Esophagus muscularis mucosa (tissue), 4 donors: ENCODE measurements at regions not wholly inside any gene's neighbourhood (a gene's known extent, or its start where the extent isn't known, plus 50 kb on each side); places are given as distances from the start of the nearest gene placed in this dataset.

ENCODE experiments used
- DNase-seq: peaks from one replicate; pipeline ENCODE4 v3.0.0-alpha.2; 2017; ENCODE audit errors: extremely low spot score
- H3K27ac ChIP-seq, 4 donors: fragments of 200-600 bp; sonication (generic); replicated peaks in 1 of 4; 1 replicate in 3 of 4; 2 replicates in 1 of 4; pipeline ENCODE4 v1.5.1; 2016 to 2019; ENCODE audit warnings: mild to moderate bottlenecking in 1 of 4
- H3K27me3 ChIP-seq, 4 donors: fragments of 200-600 bp; sonication (generic); one replicate each; pipeline versions ENCODE4 v1.5.1 to v1.6.0; 2016 to 2019
- H3K36me3 ChIP-seq, 4 donors: fragments of 200-600 bp; sonication (generic); one replicate each; pipeline ENCODE4 v1.5.1; 2016 to 2019
- H3K4me1 ChIP-seq, 4 donors: fragments of 200-600 bp; sonication (generic); one replicate each; pipeline ENCODE4 v1.5.1; 2016 to 2019
- H3K4me3 ChIP-seq, 4 donors: fragments of 200-600 bp; sonication (generic); 1 replicate in 2 of 4; 2 replicates in 2 of 4; pipeline ENCODE4 v1.5.1; 2016 to 2019; ENCODE audit warnings: mild to moderate bottlenecking in 4 of 4, moderate library complexity in 1 of 4
- H3K9me3 ChIP-seq, 4 donors: fragments of 200-600 bp; sonication (generic); 1 replicate in 3 of 4; 2 replicates in 1 of 4; pipeline ENCODE4 v1.5.1; 2016 to 2019
- CTCF ChIP-seq, 3 experiments: fragments of 200-600 bp in 2 of 3; fragments of 450-650 bp in 1 of 3; sonication (generic) in 2 of 3; IDR thresholded peaks; one replicate each; pipeline ENCODE4 v1.5.1; 2017 to 2019; ENCODE audit warnings: antibody characterized with exemption in 3 of 3, mild to moderate bottlenecking in 2 of 3, moderate library complexity in 1 of 3
- EP300 ChIP-seq: sonication (generic); formaldehyde crosslinking; IDR thresholded peaks from one replicate; pipeline ENCODE4 v1.6.1; 2017; ENCODE audit warnings: antibody characterized with exemption
- POLR2A ChIP-seq: fragments of 450-650 bp; IDR thresholded peaks from one replicate; pipeline ENCODE4 v1.6.1; 2017; ENCODE audit warnings: antibody characterized with exemption, moderate library complexity, mild to moderate bottlenecking, low read depth
- POLR2AphosphoS5 ChIP-seq, 2 donors: sonication (generic); formaldehyde crosslinking; IDR thresholded peaks; one replicate each; pipeline ENCODE4 v1.6.1; 2017; ENCODE audit warnings: antibody characterized with exemption in 2 of 2
- WGBS: methylation state at CpG from one replicate; pipeline ENCODE4 v1.1.5; 2018; 5-methylcytosine and 5-hydroxymethylcytosine counted together
- intact Hi-C: fragments of 100-400 bp; cut with DNase I; formaldehyde crosslinking; loops from one replicate; pipeline ENCODE4 v1.15.1; 2023

GRCh38 chr4:161160718-161161117 lies 1003.1 kb downstream of the FSTL5 start:
- intact Hi-C loops: no loop called here
- Histone ChIP-seq H3K27ac (no peak overlapping the region), H3K4me1 (no peaks in the 10 kb centered on the region), H3K9me3 (no peaks in the 10 kb centered on the region), H3K4me3 (no peak overlapping the region), H3K27me3 (no peaks in the 10 kb centered on the region), H3K36me3 (no peaks in the 10 kb centered on the region)
- TF ChIP-seq EP300 (no peak), POLR2A (no peak), POLR2AphosphoS5 (IDR thresholded peaks at IDR 0.05) (no peak), CTCF (IDR thresholded peaks at IDR 0.05) (no peak)
- no peak for DNase-seq
- 56% methylated on average over 3 of the region's 3 CpGs for WGBS

GRCh38 chr4:161148051-161148450 lies 1015.7 kb downstream of the FSTL5 start:
- intact Hi-C loops: no loop called here
- Histone ChIP-seq H3K4me3 (no peak overlapping the region), H3K27me3 (no peaks in the 10 kb centered on the region), H3K27ac (no peak overlapping the region), H3K4me1 (no peaks in the 10 kb centered on the region), H3K36me3 (no peaks in the 10 kb centered on the region), H3K9me3 (no peaks in the 10 kb centered on the region)
- WGBS: 70% methylated on average over 2 of the region's 2 CpGs
- no peak for DNase-seq
- TF ChIP-seq CTCF (IDR thresholded peaks at IDR 0.05) (no peak), POLR2AphosphoS5 (IDR thresholded peaks at IDR 0.05) (no peak), POLR2A (no peak), EP300 (no peak)

GRCh38 chr4:161143375-161143774 lies 1020.4 kb downstream of the FSTL5 start:
- no peak for TF ChIP-seq EP300
- TF ChIP-seq POLR2A: no peak
- TF ChIP-seq POLR2AphosphoS5 (IDR thresholded peaks at IDR 0.05): no peak
- no peak for TF ChIP-seq CTCF (IDR thresholded peaks at IDR 0.05)
- Histone ChIP-seq H3K27ac (no peak overlapping the region), H3K4me3 (no peak overlapping the region), H3K36me3 (no peaks in the 10 kb centered on the region), H3K4me1 (no peaks in the 10 kb centered on the region), H3K9me3 (peaks cover 0 to 2% (median 0%) of the 10 kb centered on the region in 4 donors), H3K27me3 (no peaks in the 10 kb centered on the region)
- WGBS: 75% methylated on average over 3 of the region's 3 CpGs
- intact Hi-C loops: no loop called here
- no peak for DNase-seq

- Histone ChIP-seq H3K27me3 (no peaks in the 10 kb centered on the region), H3K27ac (no peak overlapping the region), H3K4me3 (no peak overlapping the region), H3K36me3 (no peaks in the 10 kb centered on the region), H3K9me3 (peaks cover 0 to 11% (median 2%) of the 10 kb centered on the region in 4 donors), H3K4me1 (no peaks in the 10 kb centered on the region)
- no peak for TF ChIP-seq POLR2AphosphoS5 (IDR thresholded peaks at IDR 0.05)
- TF ChIP-seq CTCF (IDR thresholded peaks at IDR 0.05): no peak
- no peak for TF ChIP-seq EP300
- TF ChIP-seq POLR2A: no peak
- intact Hi-C loops: no loop called here
- 57% methylated on average over 2 of the region's 2 CpGs for WGBS
- no peak for DNase-seq
These were observed 1029.0 kb downstream of the FSTL5 start for GRCh38 chr4:161134795-161135194.

- WGBS: 71% methylated on average over 4 of the region's 4 CpGs
- no peak for DNase-seq
- TF ChIP-seq POLR2AphosphoS5 (IDR thresholded peaks at IDR 0.05) (no peak), POLR2A (no peak), EP300 (no peak), CTCF (IDR thresholded peaks at IDR 0.05) (no peak)
- Histone ChIP-seq H3K27ac (no peak overlapping the region), H3K9me3 (peaks cover 0 to 11% (median 2%) of the 10 kb centered on the region in 4 donors), H3K27me3 (no peaks in the 10 kb centered on the region), H3K36me3 (no peaks in the 10 kb centered on the region), H3K4me3 (no peak overlapping the region), H3K4me1 (no peaks in the 10 kb centered on the region)
- intact Hi-C loops: no loop called here
These were observed 1030.1 kb downstream of the FSTL5 start for GRCh38 chr4:161133586-161134276.
